ENCODE measurements at regions not wholly inside any gene's neighbourhood (a gene's known extent, or its start where the extent isn't known, plus 50 kb on each side); places are given as distances from the start of the nearest gene placed in this dataset.

GRCh38 chr7:42403831-42404230 lies 166.8 kb upstream of the GLI3 start:
- DNase-seq (ENCODE audit: insufficient read length, low spot score) (no peak), FAIRE-seq (no peak)

DNA sequence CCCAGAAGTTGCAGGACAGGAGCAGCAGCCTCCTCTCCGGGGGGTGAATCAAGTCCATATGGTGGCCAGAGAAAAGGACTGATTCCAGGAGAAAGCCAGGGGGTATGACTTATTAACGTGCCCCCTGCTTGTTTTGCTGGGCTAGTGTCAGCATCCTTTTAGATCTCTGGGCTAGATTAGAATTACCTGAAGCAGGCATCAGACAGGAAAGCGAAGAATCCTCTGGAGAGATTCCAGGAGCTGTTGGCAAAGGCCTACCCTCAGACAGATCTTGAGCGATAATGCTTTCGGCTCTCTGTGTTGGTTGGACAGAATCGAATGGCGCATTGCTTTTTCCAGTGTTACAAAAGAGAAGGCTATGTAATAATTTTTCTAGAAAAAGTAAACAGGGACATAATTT lies 164.0 kb upstream of the GLI3 start:
- FAIRE-seq, result no peak

DNA sequence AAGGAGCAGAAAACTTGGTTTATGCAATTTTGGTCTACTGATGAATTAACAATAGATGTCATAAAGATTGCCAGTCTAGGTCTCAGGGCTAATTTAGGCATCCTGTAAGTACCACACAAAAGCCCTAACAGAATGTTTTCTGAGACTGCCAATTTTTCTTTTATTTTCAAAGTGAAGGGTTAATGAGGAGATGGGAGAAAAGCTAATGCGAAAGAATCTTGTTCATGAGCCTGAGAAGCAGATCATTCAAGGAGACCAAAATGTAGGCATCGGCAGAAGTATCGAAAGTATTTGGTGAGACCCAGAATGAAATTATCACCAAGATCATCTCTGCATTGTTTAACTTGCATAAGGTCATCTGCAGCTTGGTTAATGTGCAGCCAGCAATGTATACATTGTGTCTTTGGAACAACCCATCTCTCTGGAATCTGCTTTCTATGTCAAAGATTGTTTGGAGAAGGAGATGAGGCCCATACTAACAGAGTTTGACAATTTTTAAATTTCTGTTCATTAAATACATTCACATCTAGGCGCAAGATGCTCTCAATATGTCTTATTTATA lies 163.3 kb upstream of the GLI3 start:
- FAIRE-seq (no peak), DNase-seq (ENCODE audit: insufficient read length, low spot score) (no peak)

More for the DNA sequence above, 164.0 kb upstream of the GLI3 start:
- no peak for DNase-seq (ENCODE audit: insufficient read length, low spot score)

DNA sequence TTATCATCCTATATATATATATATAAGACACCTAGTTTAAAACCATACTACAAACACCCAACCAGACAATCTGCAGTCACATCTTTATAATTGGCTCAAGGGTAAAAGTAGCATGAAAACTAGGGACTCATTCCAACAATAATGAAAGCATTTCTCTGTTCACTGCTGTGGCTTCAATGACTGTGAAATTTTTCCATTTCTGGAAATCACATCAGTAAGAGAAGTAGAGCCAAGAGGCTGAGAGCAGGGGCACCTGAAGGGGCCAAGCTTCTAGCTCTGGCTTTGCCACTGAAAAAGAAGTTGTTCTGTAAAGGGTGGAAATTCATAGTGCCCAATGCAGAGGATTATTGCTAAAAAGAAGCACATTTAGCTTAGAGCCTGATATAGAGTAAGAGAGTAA lies 158.6 kb upstream of the GLI3 start:
- no peak for DNase-seq (ENCODE audit: insufficient read length, low spot score)
- no peak for FAIRE-seq

GRCh38 chr7:42392826-42393225 lies 155.8 kb upstream of the GLI3 start:
- FAIRE-seq, result no peak

DNA sequence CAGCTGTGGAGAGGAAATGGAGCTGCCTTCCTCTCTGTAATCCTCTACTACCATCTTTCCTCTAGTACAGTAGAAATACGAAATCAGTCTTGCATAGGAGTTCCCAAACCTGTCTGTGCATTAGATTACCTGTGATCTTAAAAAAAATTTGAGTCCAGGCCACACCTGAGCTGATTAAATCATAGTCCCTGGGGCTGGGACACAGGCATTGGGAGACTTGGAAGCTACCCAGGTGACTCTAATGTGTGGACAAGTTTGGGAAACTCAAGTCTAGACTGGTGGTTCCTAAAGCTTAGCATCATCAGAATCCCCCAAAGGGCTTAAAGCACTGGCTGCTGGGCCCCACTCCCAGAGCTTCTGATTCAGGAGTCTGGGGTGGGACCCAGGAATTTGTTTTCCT lies 152.7 kb upstream of the GLI3 start:
- DNase-seq (ENCODE audit: insufficient read length, low spot score), result no peak
- no peak for FAIRE-seq

More at GRCh38 chr7:42392826-42393225, 155.8 kb upstream of the GLI3 start:
- DNase-seq (ENCODE audit: insufficient read length, low spot score), result no peak

- DNase-seq (ENCODE audit: insufficient read length, low spot score), result no peak
- FAIRE-seq, result no peak
These were observed 148.9 kb upstream of the GLI3 start for GRCh38 chr7:42385912-42386311.

- no peak for FAIRE-seq
- DNase-seq (ENCODE audit: insufficient read length, low spot score), result no peak
These were observed 144.2 kb upstream of the GLI3 start for GRCh38 chr7:42381161-42381560.

DNA sequence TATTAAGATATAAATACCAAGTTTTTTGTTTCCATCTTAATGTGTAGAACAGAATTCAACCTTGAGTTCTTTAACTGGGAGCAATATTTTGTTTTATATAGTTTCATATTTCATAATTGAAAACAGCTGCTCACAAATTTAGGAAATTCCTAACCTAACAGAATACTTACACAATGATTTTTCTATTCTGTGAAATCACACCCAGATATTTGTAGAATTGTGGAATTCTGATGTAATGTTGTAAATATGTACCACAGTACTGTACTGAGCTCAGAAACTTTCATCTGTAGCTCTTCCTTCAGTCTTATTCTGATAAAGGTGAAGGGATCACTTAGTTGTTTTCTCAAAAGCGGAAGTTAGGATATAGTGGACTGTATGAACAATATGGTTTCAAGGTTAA lies 143.4 kb upstream of the GLI3 start:
- FAIRE-seq, result no peak
- no peak for DNase-seq (ENCODE audit: insufficient read length, low spot score)

DNA sequence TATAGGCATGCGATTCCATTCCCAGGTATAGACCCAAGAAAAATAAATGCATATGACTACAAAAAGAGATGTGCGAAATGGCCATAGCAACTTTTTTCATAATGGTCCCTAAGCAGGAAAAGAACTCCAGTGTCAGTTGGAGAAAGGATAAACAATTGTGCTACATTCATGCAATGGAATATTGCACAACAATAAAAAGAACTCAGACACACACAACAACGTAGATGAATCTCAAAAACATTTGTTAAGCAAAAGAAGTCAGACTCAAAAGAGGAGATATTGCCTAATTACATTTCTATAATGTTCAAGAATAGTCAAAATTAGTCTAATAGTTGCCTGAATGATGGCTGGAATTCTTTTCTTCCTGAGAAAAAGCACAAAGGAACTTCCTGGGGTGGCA lies 141.1 kb upstream of the GLI3 start:
- FAIRE-seq, result no peak

GRCh38 chr7:42373285-42373684 lies 136.3 kb upstream of the GLI3 start:
- DNase-seq (ENCODE audit: insufficient read length, low spot score), result no peak
- no peak for FAIRE-seq

More for the DNA sequence above, 141.1 kb upstream of the GLI3 start:
- no peak for DNase-seq (ENCODE audit: insufficient read length, low spot score)

DNA sequence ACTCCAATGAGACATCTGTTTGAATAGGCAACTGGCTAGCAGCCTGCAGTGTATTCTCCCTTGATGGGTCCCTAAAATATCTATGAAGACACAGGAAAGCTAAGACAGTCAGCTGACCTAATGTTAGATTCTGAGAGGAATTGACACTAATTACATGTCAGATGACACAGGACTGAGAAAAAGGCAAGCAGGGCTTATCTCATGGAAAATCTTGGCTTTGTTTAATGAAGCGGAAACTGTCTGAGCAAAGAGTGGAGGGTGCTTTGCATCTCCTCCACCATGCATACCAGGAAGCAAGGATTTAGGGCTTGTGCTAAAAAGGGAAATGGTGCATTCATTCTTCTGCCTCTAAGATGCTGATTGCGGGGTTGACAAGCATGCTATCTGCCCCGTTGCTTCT lies 135.5 kb upstream of the GLI3 start:
- DNase-seq (ENCODE audit: insufficient read length, low spot score), result no peak
- no peak for FAIRE-seq

DNA sequence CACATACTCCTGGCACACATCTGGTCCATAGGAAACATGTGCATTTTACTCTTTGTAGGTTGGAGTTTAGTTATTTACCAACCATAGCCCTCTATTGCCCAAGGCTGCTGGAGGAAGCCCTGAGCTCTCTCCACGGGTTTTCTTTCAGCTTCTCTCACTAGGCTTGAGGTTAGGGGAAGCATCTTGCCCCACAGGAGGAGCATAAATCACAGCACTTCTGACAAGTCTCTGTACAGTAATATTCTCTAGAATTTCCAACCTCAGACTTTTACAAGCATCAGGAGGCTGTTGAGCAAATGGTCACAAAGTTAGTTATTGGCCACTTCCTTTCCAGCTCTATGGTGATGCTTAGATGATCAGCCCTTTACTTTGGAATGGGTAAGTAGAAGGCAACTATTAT lies 122.9 kb upstream of the GLI3 start:
- no peak for FAIRE-seq
- DNase-seq (ENCODE audit: insufficient read length, low spot score), result no peak

DNA sequence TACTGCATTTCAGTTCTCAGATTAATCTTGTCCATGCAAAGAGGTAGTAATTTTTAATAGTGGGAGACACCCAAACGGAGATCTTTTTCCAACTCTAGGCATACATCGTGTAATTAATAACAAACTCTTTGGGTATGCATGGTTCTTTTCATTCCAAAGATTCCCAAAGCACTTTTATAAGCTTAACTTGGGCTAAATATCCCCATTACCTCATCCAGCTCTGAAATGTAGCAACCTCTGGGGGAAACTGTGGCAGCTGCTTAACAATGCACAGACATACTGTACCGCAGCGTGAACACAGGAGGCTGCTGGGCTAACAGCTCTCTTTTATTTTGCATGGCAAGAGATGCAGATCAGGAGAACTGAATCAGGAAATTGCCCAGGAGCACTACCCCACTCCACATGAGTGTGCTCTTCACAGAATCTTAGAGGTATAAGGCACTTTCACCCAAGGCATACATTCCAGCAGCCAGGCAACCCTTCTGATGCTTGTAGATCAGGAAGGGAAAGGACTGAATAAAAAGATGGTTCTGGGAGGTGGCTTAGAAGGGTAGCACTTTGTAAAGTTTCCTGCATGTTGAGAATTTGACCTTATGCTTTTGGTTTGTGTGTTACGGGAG lies 114.4 kb upstream of the GLI3 start:
- DNase-seq (ENCODE audit: insufficient read length, low spot score), result no peak
- no peak for FAIRE-seq

DNA sequence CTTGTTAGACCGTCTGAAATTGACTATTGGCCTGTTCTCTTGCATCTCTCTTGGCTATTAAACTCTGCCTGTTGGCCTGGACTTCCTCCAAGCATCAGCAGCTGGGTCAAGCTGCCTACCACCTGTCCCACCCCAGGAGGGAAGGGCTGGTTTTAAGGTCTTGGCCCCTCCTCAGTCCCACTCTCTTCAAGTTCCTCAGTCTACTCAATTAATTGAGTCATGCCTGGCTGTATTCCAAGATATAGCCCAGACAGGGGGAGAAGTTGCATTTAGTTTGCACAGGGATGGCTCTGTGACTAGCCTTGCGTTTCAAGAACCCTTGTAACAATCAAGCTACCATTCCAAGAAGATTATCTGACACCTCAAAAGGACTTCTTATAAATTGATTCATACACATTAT lies 113.8 kb upstream of the GLI3 start:
- FAIRE-seq, result no peak
- no peak for DNase-seq (ENCODE audit: insufficient read length, low spot score)

GRCh38 chr7:42348631-42349030 lies 111.6 kb upstream of the GLI3 start:
- no peak for DNase-seq (ENCODE audit: insufficient read length, low spot score)
- FAIRE-seq, result no peak

DNA sequence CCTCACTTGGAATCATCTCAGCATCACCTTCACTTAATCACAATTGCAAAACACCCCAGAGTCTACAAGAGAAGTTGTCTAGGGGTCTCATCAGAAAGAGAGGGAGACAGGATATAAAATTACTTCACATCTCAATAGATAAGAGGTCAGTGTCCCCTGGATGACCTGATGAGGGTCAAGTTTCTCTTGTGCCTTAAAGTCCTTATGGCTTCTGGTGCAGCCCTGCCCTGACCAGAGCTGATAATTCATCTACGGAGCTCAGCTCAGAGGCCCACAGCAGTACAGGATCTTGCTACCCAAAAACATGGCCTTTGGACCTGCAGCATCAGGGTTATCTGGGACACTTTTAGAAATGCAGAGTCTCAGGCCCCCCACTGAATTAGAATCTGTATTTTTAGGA lies 111.1 kb upstream of the GLI3 start:
- no peak for DNase-seq (ENCODE audit: insufficient read length, low spot score)
- FAIRE-seq, result no peak

GRCh38 chr7:42347616-42348015 lies 110.6 kb upstream of the GLI3 start:
- FAIRE-seq (no peak), DNase-seq (ENCODE audit: insufficient read length, low spot score) (no peak)

DNA sequence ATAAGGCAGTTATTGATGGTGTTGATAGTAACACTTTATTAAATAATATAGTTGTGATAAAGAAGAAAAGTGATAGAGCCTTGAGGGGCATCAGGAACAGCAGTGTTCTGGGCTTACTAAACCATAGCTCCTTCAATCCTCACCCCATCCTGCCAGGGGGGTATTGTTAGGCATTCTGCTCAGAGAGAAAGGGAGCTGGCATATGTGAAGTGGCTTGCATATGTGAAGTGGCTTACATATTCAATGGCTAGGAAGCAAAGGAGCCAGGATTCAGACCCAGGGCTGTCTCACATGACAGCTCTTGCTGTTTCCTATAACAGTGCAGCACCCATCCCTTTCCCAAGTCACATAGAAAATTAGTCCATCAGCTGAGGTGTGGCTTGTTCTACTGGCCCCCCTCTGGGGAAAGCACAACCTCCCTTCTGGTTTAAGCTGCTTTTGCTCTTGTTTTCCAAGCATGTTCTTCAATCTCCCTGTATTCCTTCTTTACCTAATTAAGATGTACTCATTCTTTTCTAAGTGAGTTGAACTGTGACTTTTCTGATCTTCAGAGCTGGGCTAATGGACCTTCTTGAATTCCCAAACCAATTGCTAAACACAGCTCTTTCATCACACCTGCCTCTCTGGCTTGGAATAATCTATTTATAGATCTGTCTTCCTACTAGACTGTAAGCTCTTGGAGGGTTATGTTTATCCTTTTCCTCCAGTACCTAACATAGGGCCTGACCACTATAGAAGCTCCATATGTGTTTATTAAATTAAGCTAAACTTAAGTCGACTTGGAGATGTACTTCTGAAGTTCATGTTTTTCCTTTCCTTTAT lies 108.7 kb upstream of the GLI3 start:
- FAIRE-seq, result no peak
- DNase-seq (ENCODE audit: insufficient read length, low spot score), result no peak

- no peak for DNase-seq (ENCODE audit: insufficient read length, low spot score)
- no peak for FAIRE-seq
These were observed 107.3 kb upstream of the GLI3 start for GRCh38 chr7:42344198-42344755.

- DNase-seq (ENCODE audit: insufficient read length, low spot score) (no peak), FAIRE-seq (no peak)
These were observed 105.4 kb upstream of the GLI3 start for GRCh38 chr7:42342381-42342780.

DNA sequence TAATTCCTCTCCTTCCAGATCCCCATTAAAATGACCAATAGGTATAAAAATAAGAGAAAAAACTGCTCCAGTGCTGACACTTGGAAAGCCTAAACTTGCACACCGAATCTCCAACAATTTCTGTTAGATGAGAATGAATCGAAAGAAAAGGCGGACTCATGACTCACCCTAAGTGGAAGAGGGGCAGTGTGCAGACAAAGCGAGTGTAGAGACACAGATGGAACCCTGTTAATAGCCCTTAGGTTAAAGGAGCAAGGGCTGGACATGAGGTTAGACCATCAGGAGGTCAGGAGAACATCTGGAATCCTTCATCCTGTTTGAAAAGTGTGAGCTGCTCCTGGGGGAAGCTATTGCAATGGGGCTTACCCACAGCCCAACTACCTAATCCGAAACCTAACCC lies 103.4 kb upstream of the GLI3 start:
- FAIRE-seq (no peak), DNase-seq (ENCODE audit: insufficient read length, low spot score) (no peak)

Data from GM19239 (cell line).